PC-9 (cell line): ENCODE measurements at regions not wholly inside any gene's neighbourhood (a gene's known extent, or its start where the extent isn't known, plus 50 kb on each side); places are given as distances from the start of the nearest gene placed in this dataset.

Source experiments
- BruUV-seq: library from RNA; stranded (reverse); fragments of 400-500 nt; replicated peaks from 2 replicates; lab custom pipeline; 2021; lab: Mats Ljungman, UMichigan
- CTCF ChIA-PET: fragments of 300-600 bp; sonication (Branson Sonifier 250); formaldehyde crosslinking; loops from one replicate; lab custom pipeline; 2022; ENCODE audit warnings: antibody characterized with exemption; lab: Charles Lee
- POLR2A ChIA-PET: fragments of 300-600 bp; sonication (Branson Sonifier 250); formaldehyde crosslinking; loops from one replicate; lab custom pipeline; 2022; ENCODE audit warnings: antibody characterized with exemption; ENCODE audit not compliant: unreplicated experiment; lab: Charles Lee
- DNase-seq, 2 experiments: peaks; one replicate each; pipeline versions ENCODE4 v3.0.0 to v3.0.0-alpha.2; 2015 to 2022; ENCODE audit warnings: mixed read lengths in 1 of 2
- H2AFZ ChIP-seq: fragments of 200-600 bp; sonication (generic); 2 replicates; pipeline ENCODE4 v1.8.1; 2017; ENCODE audit warnings: antibody characterized with exemption
- H3F3A ChIP-seq: fragments of 200-600 bp; sonication (generic); 2 replicates; pipeline ENCODE4 v1.8.1; 2017; ENCODE audit warnings: antibody characterized with exemption, mild to moderate bottlenecking, low read depth; ENCODE audit not compliant: insufficient read depth
- H3K27ac ChIP-seq: fragments of 200-600 bp; sonication (generic); 2 replicates; pipeline ENCODE4 v1.6.1; 2016; ENCODE audit warnings: mixed run types
- H3K27me3 ChIP-seq: fragments of 200-600 bp; sonication (generic); 2 replicates; pipeline ENCODE4 v1.6.1; 2016; ENCODE audit warnings: low read depth, mixed run types; ENCODE audit not compliant: insufficient read depth
- H3K36me3 ChIP-seq: fragments of 200-600 bp; sonication (generic); 2 replicates; pipeline ENCODE4 v1.6.1; 2016; ENCODE audit warnings: low read depth, mixed run types
- H3K4me1 ChIP-seq: fragments of 200-600 bp; sonication (generic); replicated peaks from 2 replicates; pipeline ENCODE4 v1.6.1; 2016; ENCODE audit warnings: mixed run types; ENCODE audit not compliant: insufficient read depth
- H3K4me2 ChIP-seq: fragments of 200-600 bp; sonication (generic); 2 replicates; pipeline ENCODE4 v1.6.1; 2017; ENCODE audit warnings: mixed run types
- H3K4me3 ChIP-seq: fragments of 200-600 bp; sonication (generic); 2 replicates; pipeline ENCODE4 v1.6.1; 2016; ENCODE audit warnings: mixed run types
- H3K79me2 ChIP-seq: fragments of 200-600 bp; sonication (generic); 2 replicates; pipeline ENCODE4 v1.6.1; 2017; ENCODE audit warnings: low read depth, mixed run types
- H3K9me2 ChIP-seq: fragments of 200-600 bp; sonication (generic); 2 replicates; pipeline ENCODE4 v1.8.1; 2017; ENCODE audit warnings: mild to moderate bottlenecking; ENCODE audit not compliant: insufficient read depth
- H3K9me3 ChIP-seq: fragments of 200-600 bp; sonication (generic); 2 replicates; pipeline ENCODE4 v1.8.1; 2016; ENCODE audit warnings: low read depth; ENCODE audit not compliant: insufficient read depth
- H4K20me1 ChIP-seq: fragments of 200-600 bp; sonication (generic); 2 replicates; pipeline ENCODE4 v1.8.1; 2017; ENCODE audit not compliant: insufficient read depth
- EZH2 ChIP-seq: fragments of 200-600 bp; sonication (generic); IDR thresholded peaks from 2 replicates; pipeline ENCODE4 v1.8.0; 2017; ENCODE audit warnings: antibody characterized with exemption, low read depth
- intact Hi-C: fragments of 100-400 bp; cut with micrococcal nuclease; formaldehyde crosslinking; loops from one replicate; pipeline ENCODE4 v1.10.0; 2022; ENCODE audit not compliant: unreplicated experiment
- TF ChIP-seq, protein P1 (sequence below): fragments of 200-600 bp; sonication (generic); conservative IDR thresholded peaks from 2 replicates; pipeline ENCODE4 v1.6.1; 2017; ENCODE audit warnings: mixed run types, antibody characterized with exemption, mild to moderate bottlenecking, moderate library complexity

DNA sequence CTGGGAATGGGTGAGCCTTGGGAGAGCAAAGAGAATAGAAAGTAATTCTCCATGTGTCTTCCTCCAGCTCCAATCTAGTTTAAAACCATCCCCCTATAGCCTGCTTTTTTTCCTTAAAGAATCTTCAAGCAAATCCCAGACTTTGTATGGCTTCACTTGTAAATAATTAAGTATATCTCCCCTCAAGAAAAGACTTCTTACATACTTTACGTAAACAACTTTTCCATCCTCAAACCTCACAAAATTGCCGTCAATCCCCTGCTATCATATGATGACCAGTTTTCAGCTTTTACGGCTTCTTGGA, 88.5 kb upstream of the PHACTR3 start:
- ChIA-PET POLR2A (no interaction called here), CTCF (no interaction called here)
- intact Hi-C loops = loop anchor here (5.0 kb wide), 1 partner anchor 236 kb away; no protein-coding TSS in a partner anchor
- peaks cover 25% of the 10 kb centered on the region; the same call in 1 of the 2 replicates for H3K27me3 ChIP-seq
- DNase-seq = no peak
- no peaks in the 10 kb centered on the region for H3K79me2 ChIP-seq
- no peaks in the 10 kb centered on the region for H3F3A ChIP-seq
- no peak overlapping the region for H3K27ac ChIP-seq
- H3K36me3 ChIP-seq = no peaks in the 10 kb centered on the region
- no peak overlapping the region for H3K4me2 ChIP-seq
- no peaks in the 10 kb centered on the region for H4K20me1 ChIP-seq
- TF ChIP-seq, protein P1, sequence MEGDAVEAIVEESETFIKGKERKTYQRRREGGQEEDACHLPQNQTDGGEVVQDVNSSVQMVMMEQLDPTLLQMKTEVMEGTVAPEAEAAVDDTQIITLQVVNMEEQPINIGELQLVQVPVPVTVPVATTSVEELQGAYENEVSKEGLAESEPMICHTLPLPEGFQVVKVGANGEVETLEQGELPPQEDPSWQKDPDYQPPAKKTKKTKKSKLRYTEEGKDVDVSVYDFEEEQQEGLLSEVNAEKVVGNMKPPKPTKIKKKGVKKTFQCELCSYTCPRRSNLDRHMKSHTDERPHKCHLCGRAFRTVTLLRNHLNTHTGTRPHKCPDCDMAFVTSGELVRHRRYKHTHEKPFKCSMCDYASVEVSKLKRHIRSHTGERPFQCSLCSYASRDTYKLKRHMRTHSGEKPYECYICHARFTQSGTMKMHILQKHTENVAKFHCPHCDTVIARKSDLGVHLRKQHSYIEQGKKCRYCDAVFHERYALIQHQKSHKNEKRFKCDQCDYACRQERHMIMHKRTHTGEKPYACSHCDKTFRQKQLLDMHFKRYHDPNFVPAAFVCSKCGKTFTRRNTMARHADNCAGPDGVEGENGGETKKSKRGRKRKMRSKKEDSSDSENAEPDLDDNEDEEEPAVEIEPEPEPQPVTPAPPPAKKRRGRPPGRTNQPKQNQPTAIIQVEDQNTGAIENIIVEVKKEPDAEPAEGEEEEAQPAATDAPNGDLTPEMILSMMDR = peak; percentile 38; the same call in 1 of the 2 replicates
- TF ChIP-seq EZH2 = no peak
- no peak overlapping the region for H3K4me3 ChIP-seq
- BruUV-seq = no TSS peak
- no peaks in the 10 kb centered on the region for H3K4me1 ChIP-seq
- no peak overlapping the region for H2AFZ ChIP-seq
- no peaks in the 10 kb centered on the region for H3K9me2 ChIP-seq
- H3K9me3 ChIP-seq = no peaks in the 10 kb centered on the region

DNA sequence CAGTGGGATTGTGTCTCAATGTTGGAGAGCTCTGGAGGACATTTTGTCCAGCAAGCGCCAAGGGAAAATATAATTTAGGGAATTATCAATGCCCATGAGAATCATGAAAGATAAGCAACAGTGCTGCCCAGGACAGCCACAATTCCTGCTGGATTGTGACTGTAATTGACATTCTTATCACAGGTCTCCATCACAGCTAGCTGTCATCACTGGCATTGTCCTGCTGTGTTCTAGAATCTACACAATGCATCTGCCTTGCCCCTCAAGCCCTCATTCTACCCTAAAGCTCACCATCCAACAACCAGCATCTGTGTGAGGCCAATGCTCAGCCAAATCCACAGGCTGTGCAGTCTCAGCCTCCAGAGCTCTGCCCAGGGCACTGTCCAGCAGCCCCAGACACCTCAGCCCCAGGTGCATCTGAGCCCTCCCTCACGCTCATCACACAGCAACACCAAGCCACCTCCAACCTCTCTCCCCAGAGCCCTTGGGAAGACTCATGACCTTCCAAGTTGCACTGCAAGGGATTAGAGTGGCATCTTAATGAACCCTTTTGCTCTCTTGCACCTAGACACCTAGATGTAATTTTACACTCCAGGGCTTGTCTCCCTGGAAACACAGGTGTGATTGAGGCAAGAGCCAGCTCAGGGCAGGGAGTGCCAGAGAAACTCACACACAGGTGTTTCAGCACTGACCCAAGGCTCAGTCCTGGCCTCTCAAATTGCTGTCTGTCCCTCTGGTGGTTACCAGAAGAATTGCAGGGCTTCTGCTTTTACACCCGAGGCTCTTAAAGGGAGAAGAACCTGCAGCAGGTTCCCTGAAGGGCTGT, 85.2 kb upstream of the PHACTR3 start:
- POLR2A ChIA-PET = no interaction called here
- DNase-seq = peak; percentile 18 to 59
- no peak overlapping the region for H3K4me2 ChIP-seq
- no peak overlapping the region for H3K27ac ChIP-seq
- H3K4me3 ChIP-seq = no peak overlapping the region
- no peaks in the 10 kb centered on the region for H3F3A ChIP-seq
- TF ChIP-seq EZH2 = no peak
- TF ChIP-seq, protein P1 = peak; percentile 95
- H3K9me2 ChIP-seq = no peaks in the 10 kb centered on the region
- H3K9me3 ChIP-seq = no peaks in the 10 kb centered on the region
- H3K79me2 ChIP-seq = no peaks in the 10 kb centered on the region
- peaks cover 39% of the 10 kb centered on the region; the same call in 1 of the 2 replicates for H3K27me3 ChIP-seq
- CTCF ChIA-PET = no interaction called here
- H3K4me1 ChIP-seq = no peaks in the 10 kb centered on the region
- BruUV-seq = no TSS peak
- H2AFZ ChIP-seq = no peak overlapping the region
- intact Hi-C loops = loop anchor here (5.0 kb wide), 1 partner anchor 233 kb away; no protein-coding TSS in a partner anchor
- no peaks in the 10 kb centered on the region for H3K36me3 ChIP-seq
- H4K20me1 ChIP-seq = no peaks in the 10 kb centered on the region

DNA sequence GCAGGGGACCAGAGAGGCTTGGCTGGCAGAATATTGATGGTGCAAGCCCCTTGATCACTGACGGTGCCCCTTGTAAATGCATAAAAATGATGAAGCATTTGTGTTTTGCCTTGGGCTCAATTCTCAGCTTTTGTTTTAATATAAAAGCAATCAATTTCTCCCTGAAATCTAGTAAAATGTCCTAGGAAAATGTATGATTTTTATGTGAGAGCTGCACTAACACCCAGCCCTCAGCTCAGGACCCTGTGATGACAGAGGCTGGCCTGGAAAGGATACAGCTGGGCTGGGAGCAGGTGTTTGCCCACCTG, 84.7 kb upstream of the PHACTR3 start:
- Histone ChIP-seq H3K4me1 (no peaks in the 10 kb centered on the region), H3K4me3 (no peak overlapping the region), H3F3A (no peaks in the 10 kb centered on the region), H3K4me2 (no peak overlapping the region), H4K20me1 (no peaks in the 10 kb centered on the region), H3K79me2 (no peaks in the 10 kb centered on the region), H3K9me2 (no peaks in the 10 kb centered on the region), H3K27ac (no peak overlapping the region), H3K27me3 (peaks cover 41% of the 10 kb centered on the region), H3K9me3 (no peaks in the 10 kb centered on the region), H2AFZ (no peak overlapping the region), H3K36me3 (no peaks in the 10 kb centered on the region)
- TF ChIP-seq, protein P1 = no peak; the same call in 1 of the 2 replicates
- no peak for TF ChIP-seq EZH2
- no peak for DNase-seq
- intact Hi-C loops = loop anchor here (5.0 kb wide), 1 partner anchor 233 kb away; no protein-coding TSS in a partner anchor
- no TSS peak for BruUV-seq
- CTCF ChIA-PET = no interaction called here
- POLR2A ChIA-PET = no interaction called here
